Caki2 (cell line): ENCODE measurements at regions not wholly inside any gene's neighbourhood (a gene's known extent, or its start where the extent isn't known, plus 50 kb on each side); places are given as distances from the start of the nearest gene placed in this dataset.

ENCODE experiments used
- DNase-seq: peaks from one replicate; pipeline ENCODE4 v3.0.0-alpha.2; 2015; ENCODE audit warnings: low read depth
- in situ Hi-C: cut with HindIII; loops from 2 replicates; pipeline ENCODE4 v1.10.0; 2016; ENCODE audit warnings: low sequenced_read_pairs, low pct_unique_long_range_greater_than_20kb, mixed read lengths

GRCh38 chr21:27300770-27301169 is 333.9 kb upstream of the ADAMTS5 start:
- no peak for DNase-seq
- in situ Hi-C loops = no loop called here

GRCh38 chr21:27298465-27298864 is 331.6 kb upstream of the ADAMTS5 start:
- no peak for DNase-seq
- in situ Hi-C loops = no loop called here

GRCh38 chr21:27293239-27293638 is 326.4 kb upstream of the ADAMTS5 start:
- in situ Hi-C loops = no loop called here

GRCh38 chr21:27292783-27293182 is 325.9 kb upstream of the ADAMTS5 start:
- DNase-seq = no peak
- in situ Hi-C loops = no loop called here

More at GRCh38 chr21:27293239-27293638, 326.4 kb upstream of the ADAMTS5 start:
- DNase-seq = no peak

- no peak for DNase-seq
- in situ Hi-C loops = no loop called here
Observed at GRCh38 chr21:27292229-27292628, 325.3 kb upstream of the ADAMTS5 start.

DNA sequence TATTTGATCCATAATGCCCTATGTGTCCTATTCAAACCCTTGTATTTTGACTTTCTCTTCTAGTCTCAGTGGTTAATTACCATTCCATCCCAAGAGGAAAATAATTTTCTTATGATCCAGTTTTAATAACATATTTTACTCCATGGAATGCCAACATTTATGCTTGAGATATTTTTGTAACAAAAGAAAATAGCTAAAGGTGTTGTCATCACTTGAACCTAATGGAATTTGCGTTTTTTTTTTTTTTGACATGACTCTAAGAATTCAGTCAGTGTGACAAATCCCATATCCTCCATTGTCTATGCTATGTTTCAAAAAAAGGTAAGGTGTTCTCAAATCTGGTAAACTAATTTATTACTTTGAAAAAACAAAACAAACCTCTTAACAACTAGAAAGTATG is 324.1 kb upstream of the ADAMTS5 start:
- no peak for DNase-seq
- in situ Hi-C loops = no loop called here

DNA sequence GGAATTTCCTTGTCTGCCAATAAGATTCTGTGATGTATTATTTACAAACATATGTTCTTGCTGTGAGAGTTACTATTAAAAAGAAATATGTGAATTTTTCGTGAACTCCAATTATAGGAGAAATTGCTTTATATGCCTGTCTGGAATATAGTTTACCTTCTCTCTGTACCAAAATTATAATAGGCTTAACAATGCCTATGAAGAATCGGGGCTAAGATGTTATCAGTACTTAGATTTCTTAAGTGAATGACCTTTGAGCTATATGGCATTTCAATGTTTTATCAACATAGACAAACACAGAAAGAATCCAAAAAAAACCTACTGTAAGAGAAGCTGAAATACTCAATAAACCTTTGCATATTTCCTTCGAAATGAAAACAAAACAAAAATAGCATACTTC is 323.1 kb upstream of the ADAMTS5 start:
- in situ Hi-C loops = no loop called here
- no peak for DNase-seq

DNA sequence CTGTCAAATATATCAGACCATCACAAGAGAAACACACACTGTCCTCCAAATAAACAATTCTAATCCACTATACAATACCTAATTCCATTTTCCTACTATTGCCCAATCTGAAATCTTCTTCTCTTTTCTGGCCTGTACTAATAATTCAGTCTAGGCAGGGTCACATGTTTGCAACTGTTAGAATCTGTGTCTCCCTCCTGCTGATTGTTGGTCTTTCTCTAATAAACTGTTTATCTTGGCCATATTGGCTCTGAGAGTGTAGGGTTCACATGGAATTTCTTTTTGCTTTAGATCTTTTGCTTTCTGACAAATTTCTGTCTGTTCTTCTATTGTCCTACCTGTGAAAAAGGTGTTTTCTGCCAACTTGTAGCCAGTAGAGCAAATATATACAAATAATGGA is 319.9 kb upstream of the ADAMTS5 start:
- no peak for DNase-seq
- in situ Hi-C loops = no loop called here

DNA sequence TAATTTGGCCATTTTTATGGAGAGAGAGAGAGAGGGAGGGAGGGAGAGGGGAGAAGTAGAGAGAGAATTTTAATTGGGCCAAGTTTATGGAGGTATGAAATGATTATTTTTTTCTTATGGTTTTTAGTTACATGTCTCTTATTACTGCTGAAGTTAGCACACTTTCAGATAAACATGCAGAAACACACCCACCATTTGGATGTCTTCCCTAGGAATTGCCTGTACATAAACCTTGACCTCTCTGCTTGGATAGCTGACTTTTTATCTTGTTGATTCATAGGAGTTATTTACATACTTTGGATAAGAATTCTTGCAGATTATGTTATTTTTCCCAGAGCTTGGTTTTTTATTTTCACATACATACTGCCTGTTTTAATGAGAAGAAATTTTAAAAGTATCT is 310.2 kb upstream of the ADAMTS5 start:
- no peak for DNase-seq
- in situ Hi-C loops = no loop called here

DNA sequence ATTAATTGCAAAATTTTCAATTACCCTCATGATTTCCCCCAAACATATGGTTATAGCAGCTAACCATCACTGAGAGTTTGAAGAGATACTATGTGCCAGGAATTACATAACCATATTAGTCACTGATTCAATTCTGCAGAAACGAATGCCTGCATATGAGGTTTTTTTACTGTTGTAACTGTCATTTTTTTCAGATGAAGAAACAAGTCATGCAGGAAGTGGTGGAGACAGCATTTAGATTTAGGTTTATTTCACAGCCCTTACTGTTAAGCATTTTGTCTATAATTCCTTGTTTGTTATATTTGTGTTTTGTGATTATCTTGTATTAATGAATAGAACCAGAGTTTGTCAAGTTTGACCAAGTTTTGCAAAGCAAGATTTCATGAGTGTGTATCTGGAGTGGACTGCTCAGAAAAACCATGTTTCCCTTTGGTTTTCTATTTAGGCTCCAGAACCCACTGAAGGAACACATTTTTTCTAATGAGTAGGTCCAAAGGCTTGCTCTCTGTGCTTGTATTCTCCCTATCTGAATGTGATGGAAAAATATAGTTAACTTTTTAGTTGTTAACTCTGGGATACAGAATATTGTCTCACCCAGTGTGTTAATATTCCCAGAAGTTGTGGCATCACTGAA is 308.5 kb upstream of the ADAMTS5 start:
- DNase-seq = no peak
- in situ Hi-C loops = no loop called here

DNA sequence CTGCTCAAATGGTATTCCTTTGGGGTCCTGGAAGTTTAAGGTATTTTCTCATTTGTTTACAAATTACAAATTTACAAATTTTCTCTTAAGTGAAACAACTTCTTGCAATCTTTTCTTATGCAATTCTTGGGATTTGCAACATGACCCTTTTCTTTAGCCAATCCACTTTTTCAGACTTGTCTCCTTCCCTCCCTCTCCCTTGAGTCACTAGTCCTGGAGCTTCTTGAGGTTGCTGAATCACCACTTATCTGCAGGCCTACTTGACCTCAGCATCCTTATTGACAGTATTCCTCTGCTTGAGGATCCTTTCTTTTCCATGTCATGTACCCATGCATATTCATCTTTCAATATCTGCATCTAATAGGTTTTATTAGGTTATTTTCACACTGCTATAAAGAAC is 302.8 kb upstream of the ADAMTS5 start:
- DNase-seq = peak; percentile 55
- in situ Hi-C loops = no loop called here

DNA sequence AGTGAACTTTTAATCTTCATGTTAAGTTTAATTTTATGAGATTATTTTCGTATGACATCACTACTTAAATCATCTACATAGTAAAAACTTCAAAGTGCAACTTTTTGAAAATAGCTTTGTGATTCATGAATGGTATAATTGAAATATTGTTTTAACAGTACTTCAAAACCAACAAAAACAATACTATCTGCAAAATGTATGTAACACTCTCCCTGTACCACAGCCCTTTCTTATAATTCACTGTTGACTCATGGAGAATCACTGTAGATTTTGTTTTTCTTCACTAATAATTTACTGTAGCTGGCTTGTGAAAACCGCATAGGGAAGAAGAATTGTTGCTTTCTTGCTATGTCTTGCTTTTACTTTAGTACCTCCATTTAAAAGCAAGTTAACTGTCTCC is 301.4 kb upstream of the ADAMTS5 start:
- in situ Hi-C loops = no loop called here
- DNase-seq = peak; percentile 74

- in situ Hi-C loops = no loop called here
- no peak for DNase-seq
Observed at GRCh38 chr21:27265949-27266348, 299.1 kb upstream of the ADAMTS5 start.

DNA sequence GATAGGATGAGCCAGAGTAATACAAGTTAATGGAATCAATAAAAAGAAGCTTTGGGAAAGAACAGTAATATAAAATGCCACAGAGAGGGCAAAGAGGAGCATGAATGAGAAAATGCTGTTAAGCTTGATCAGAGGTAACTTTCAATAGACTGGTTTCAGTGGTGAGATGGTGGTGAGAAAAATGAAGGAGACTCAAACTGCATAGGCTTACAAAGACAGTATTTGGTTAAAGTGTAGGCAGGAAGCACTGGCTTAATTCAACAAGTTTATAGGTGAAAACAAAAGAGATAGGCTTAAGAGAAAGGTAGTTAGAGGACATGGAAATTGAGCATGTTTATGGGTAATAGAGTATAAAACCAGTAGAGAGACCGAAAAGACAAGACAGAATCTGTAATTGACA is 298.6 kb upstream of the ADAMTS5 start:
- DNase-seq = no peak

DNA sequence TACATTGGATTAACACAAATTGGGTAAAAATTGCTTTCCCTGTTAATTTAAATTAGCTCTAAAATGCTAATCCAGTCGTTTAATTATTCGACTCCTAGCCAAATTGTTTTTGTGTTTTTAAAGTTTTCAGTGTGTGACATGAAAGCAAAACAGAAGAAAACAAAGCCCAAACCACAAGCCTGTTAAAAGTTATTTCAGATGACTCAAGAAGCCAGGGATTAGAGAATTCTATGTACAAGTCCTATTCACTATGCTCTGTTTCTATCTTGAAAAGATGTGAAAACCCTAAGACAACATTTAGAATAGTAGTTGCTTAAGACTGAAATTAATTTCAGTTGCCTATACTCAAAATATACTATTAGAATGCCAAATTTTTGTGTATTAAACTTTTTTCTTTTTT is 294.8 kb upstream of the ADAMTS5 start:
- DNase-seq = no peak
- in situ Hi-C loops = no loop called here

More for the DNA sequence above, 298.6 kb upstream of the ADAMTS5 start:
- in situ Hi-C loops = no loop called here

GRCh38 chr21:27260728-27261127 is 293.8 kb upstream of the ADAMTS5 start:
- no peak for DNase-seq
- in situ Hi-C loops = no loop called here

DNA sequence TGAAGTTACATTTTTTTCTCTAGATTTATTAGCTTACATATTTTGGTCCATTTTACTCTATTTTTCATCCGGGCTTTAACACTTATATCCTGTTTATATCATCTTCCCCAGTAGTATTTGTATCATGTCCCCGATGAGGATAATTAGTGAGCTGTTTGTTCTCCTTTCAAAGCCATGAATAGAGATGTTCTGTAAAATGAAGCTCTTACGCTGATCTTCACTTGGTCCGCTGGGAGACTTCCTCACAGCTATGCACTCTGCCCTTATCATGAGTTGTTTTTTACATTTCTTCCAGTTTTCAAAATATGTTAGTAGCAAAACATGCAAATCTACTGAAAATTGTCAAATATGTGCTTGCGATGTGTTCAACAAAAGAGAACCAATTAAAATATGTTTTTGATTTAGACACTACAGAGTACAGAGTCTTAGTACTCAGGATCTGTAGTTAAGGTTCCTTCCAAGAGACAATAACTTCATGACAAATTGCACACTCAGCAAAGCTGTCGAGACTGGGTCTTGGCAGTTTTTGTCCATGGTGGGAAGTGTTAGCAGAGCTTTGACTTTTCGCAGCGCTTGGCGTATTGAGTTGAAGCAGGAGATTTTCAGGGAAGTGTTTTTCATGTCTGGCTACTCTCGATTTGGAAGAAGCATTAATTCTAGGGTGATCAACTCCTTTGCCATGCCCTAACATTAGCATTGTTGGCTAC is 292.0 kb upstream of the ADAMTS5 start:
- in situ Hi-C loops = no loop called here
- no peak for DNase-seq

DNA sequence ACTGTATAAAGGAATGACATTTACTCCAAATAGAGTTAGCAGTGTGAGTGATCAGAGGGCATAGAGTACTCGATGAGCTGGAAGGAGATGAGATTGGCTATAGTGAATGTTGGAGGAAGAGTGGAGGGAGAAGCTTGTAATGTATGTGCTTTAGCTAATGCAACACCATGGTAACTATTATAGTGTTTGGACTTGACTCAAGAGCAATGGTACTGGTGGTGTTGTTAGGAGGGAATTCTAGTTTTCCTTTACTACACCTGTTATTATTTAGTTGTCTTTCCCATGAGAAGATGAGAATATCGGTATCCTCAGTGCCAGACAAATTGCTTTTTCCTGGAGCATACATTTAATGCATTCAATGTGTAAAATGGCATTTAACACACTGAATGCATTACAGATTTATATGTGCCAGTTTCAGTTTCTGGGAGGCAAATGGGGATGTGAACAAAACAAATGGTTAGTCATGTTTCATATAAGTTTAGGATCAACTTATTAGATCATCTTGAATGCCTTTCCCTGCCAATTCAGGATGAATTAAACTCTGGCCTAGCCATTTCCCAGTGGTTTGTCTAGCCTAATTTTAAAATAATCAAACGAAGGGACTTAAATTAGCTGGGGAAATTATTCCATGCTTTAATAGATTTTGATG is 291.1 kb upstream of the ADAMTS5 start:
- in situ Hi-C loops = no loop called here
- DNase-seq = no peak

GRCh38 chr21:27257226-27257625 is 290.3 kb upstream of the ADAMTS5 start:
- in situ Hi-C loops = no loop called here
- DNase-seq = no peak

DNA sequence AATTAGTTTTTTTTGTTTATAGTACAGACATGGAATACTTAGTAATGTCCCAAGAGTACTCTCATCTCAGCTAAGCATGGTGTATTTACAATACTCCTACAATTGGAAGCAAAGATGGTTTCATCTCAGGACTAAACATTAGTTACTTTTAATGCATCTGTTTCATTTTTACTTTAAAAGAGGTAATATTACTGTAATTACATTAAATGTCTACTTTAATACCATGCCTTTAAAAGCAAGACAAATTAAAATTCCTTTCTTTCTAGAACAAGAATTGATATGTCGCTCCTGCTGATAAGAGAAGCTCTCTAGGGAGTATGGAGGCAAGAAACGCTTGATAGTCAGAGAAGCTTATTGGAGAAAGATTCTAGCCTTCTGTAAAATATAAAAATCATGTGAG is 284.9 kb upstream of the ADAMTS5 start:
- in situ Hi-C loops = no loop called here

More for the DNA sequence above, 284.9 kb upstream of the ADAMTS5 start:
- DNase-seq = no peak
